ENCODE measurements at regions not wholly inside any gene's neighbourhood (a gene's known extent, or its start where the extent isn't known, plus 50 kb on each side); places are given as distances from the start of the nearest gene placed in this dataset.
A peak's percentile ranks its signal among the peaks of the same experiment; 100 is the strongest.

DNA sequence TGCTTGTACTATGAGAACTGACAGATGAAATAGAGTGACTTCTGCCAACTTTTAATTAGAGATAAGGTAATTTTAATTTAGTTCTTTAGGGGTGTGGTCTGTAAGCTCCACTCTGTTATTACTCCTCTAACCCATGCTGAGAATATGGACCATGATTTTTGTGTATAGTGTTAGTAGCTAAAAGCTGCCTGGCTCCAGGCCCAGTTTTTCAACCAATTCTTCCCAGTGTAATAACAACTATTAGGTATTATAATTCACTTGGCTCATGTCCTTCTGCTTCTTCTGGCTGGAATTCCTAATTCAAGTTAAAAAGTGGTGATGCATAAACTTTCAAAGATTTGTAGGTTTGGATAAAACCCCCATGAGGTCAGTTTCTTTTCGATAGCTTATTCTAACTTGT lies 216.3 kb downstream of the ISL1 start:
- POLR2A ChIA-PET = no interaction called here
- no peak for TF ChIP-seq ARNT (IDR thresholded peaks at IDR 0.05)
- TF ChIP-seq ELF4 (IDR thresholded peaks at IDR 0.05) = no peak
- TF ChIP-seq LEF1 (IDR thresholded peaks at IDR 0.05; ENCODE audit: borderline replicate concordance) = no peak
- TF ChIP-seq SP1 (IDR thresholded peaks at IDR 0.05) = no peak
- TF ChIP-seq BHLHE40 (IDR thresholded peaks at IDR 0.05; ENCODE audit: borderline replicate concordance) = no peak
- TF ChIP-seq, protein P1, sequence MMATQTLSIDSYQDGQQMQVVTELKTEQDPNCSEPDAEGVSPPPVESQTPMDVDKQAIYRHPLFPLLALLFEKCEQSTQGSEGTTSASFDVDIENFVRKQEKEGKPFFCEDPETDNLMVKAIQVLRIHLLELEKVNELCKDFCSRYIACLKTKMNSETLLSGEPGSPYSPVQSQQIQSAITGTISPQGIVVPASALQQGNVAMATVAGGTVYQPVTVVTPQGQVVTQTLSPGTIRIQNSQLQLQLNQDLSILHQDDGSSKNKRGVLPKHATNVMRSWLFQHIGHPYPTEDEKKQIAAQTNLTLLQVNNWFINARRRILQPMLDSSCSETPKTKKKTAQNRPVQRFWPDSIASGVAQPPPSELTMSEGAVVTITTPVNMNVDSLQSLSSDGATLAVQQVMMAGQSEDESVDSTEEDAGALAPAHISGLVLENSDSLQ (IDR thresholded peaks at IDR 0.05) = no peak
- no peak for TF ChIP-seq FOXA1 (IDR thresholded peaks at IDR 0.05)
- DNase-seq (ENCODE audit: extremely low spot score) = no peak
- CTCF ChIA-PET = no interaction called here

DNA sequence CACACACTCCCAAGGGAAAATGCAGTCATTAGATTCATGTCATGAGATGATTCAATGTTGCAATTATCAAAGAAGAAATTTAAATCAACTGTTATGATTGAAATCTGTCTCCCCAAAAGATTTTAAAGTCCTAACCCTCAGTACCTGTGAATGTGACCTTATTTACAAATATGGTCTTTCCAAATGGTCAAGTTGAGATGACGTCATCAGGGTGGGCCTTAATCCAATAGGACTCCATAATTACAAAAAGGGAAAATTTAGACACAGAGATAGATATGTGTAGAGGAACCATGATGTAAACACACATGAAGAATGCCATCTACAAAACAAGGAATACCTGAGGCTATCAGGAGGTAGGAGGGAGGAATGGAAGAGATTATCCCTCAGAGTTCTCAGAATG lies 221.1 kb downstream of the ISL1 start:
- TF ChIP-seq SP1 (IDR thresholded peaks at IDR 0.05) = no peak
- TF ChIP-seq HDGF (IDR thresholded peaks at IDR 0.05; ENCODE audit: borderline replicate concordance) = no peak
- no peak for TF ChIP-seq ARNT (IDR thresholded peaks at IDR 0.05)
- TF ChIP-seq, protein P1 (IDR thresholded peaks at IDR 0.05) = no peak
- no peak for TF ChIP-seq ZNF384 (IDR thresholded peaks at IDR 0.05)
- no peak for TF ChIP-seq FOXA1 (IDR thresholded peaks at IDR 0.05)
- no peak for TF ChIP-seq NFRKB (IDR thresholded peaks at IDR 0.05)
- TF ChIP-seq L3MBTL2 (conservative IDR thresholded peaks at IDR 0.05) = no peak
- no peak for TF ChIP-seq CTBP1 (IDR thresholded peaks at IDR 0.05; ENCODE audit: borderline replicate concordance)
- no peak for TF ChIP-seq ELF4 (IDR thresholded peaks at IDR 0.05)
- no peak for TF ChIP-seq FOXM1 (IDR thresholded peaks at IDR 0.05; ENCODE audit: borderline replicate concordance)
- TF ChIP-seq FOXK2 (IDR thresholded peaks at IDR 0.05) = no peak
- TF ChIP-seq SUZ12 (IDR thresholded peaks at IDR 0.05) = no peak
- no peak for TF ChIP-seq LEF1 (IDR thresholded peaks at IDR 0.05; ENCODE audit: borderline replicate concordance)
- TF ChIP-seq BHLHE40 (IDR thresholded peaks at IDR 0.05; ENCODE audit: borderline replicate concordance) = no peak
- no peak for DNase-seq (ENCODE audit: extremely low spot score)
- CTCF ChIA-PET = no interaction called here
- POLR2A ChIA-PET = no interaction called here

DNA sequence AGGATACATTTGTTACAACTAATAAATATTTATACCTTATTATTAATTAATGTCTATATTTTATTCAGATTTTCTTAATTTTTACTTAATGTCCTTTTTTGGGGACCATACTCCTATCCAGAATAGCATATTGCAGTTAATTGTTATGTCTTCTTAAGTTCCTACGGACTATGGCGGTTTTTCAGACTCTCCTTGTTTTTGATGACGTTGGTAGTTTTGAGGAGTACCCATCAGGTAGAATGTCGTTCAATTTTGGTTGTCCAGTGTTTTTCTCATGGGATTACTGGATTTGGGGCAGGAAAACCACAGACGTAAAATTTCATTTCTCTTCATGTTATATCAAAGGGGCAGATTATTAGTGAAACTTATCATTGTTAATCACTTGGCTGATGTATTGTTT lies 223.7 kb downstream of the ISL1 start:
- POLR2A ChIA-PET = no interaction called here
- TF ChIP-seq, protein P1 (IDR thresholded peaks at IDR 0.05) = no peak
- TF ChIP-seq SP1 (IDR thresholded peaks at IDR 0.05) = no peak
- no peak for TF ChIP-seq LEF1 (IDR thresholded peaks at IDR 0.05; ENCODE audit: borderline replicate concordance)
- TF ChIP-seq ZNF384 (IDR thresholded peaks at IDR 0.05) = no peak
- CTCF ChIA-PET = no interaction called here
- no peak for DNase-seq (ENCODE audit: extremely low spot score)

GRCh38 chr5:51618234-51618633 lies 235.0 kb downstream of the ISL1 start:
- no peak for TF ChIP-seq ELF4 (IDR thresholded peaks at IDR 0.05)
- TF ChIP-seq BHLHE40 (IDR thresholded peaks at IDR 0.05; ENCODE audit: borderline replicate concordance) = no peak
- TF ChIP-seq, protein P1 (IDR thresholded peaks at IDR 0.05) = no peak
- no peak for TF ChIP-seq FOXM1 (IDR thresholded peaks at IDR 0.05; ENCODE audit: borderline replicate concordance)
- TF ChIP-seq NFRKB (IDR thresholded peaks at IDR 0.05) = no peak
- no peak for TF ChIP-seq TARDBP (IDR thresholded peaks at IDR 0.05)
- no peak for TF ChIP-seq FOXA1 (IDR thresholded peaks at IDR 0.05)
- TF ChIP-seq SP1 (IDR thresholded peaks at IDR 0.05) = no peak
- TF ChIP-seq HDGF (IDR thresholded peaks at IDR 0.05; ENCODE audit: borderline replicate concordance) = no peak
- no peak for TF ChIP-seq LEF1 (IDR thresholded peaks at IDR 0.05; ENCODE audit: borderline replicate concordance)
- TF ChIP-seq L3MBTL2 (conservative IDR thresholded peaks at IDR 0.05) = no peak
- TF ChIP-seq FOXK2 (IDR thresholded peaks at IDR 0.05) = no peak
- no peak for DNase-seq (ENCODE audit: extremely low spot score)
- ChIA-PET CTCF (no interaction called here), POLR2A (no interaction called here)

DNA sequence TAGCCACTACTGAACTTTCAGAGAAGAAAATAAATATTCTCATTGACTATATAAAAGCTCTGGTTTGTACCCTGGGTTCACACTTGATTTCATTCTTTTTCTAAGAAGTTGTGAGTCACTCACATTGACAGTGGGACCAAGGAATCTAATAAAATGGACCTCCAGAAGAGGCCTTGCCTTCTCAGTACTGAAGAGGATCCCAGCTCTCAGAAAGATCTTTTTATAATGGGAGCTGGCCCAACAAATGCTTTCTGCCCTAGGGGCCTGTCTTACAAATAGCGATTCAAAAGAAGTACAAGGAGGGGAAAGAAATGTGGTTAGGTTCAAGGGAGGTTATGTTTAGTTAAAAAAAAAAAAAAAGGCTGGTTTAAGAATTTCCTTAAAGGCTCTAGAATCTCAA lies 237.9 kb downstream of the ISL1 start:
- ChIA-PET CTCF (no interaction called here), POLR2A (no interaction called here)
- DNase-seq (ENCODE audit: extremely low spot score) = no peak
- TF ChIP-seq HDGF (IDR thresholded peaks at IDR 0.05; ENCODE audit: borderline replicate concordance) (no peak), NFRKB (IDR thresholded peaks at IDR 0.05) (no peak), TARDBP (IDR thresholded peaks at IDR 0.05) (no peak), L3MBTL2 (conservative IDR thresholded peaks at IDR 0.05) (no peak), FOXM1 (IDR thresholded peaks at IDR 0.05; ENCODE audit: borderline replicate concordance) (no peak)
- TF ChIP-seq, protein P1 (IDR thresholded peaks at IDR 0.05) = no peak

- ChIA-PET POLR2A (no interaction called here), CTCF (interaction anchor here (0.6 kb wide), 1 partner anchor 94 kb away, joined by 3 read pairs; no protein-coding TSS in a partner anchor)
- no peak for DNase-seq (ENCODE audit: extremely low spot score)
- TF ChIP-seq L3MBTL2 (conservative IDR thresholded peaks at IDR 0.05) (no peak), TARDBP (IDR thresholded peaks at IDR 0.05) (no peak), HDGF (IDR thresholded peaks at IDR 0.05; ENCODE audit: borderline replicate concordance) (no peak), SP1 (IDR thresholded peaks at IDR 0.05) (no peak)
- TF ChIP-seq, protein P1 (IDR thresholded peaks at IDR 0.05) = peak; percentile 32; the same call in 1 of the 2 replicates
These were observed 239.0 kb downstream of the ISL1 start for GRCh38 chr5:51622161-51622790.

All from HEK293T (cell line).